Small intestine (tissue), 7 donors: ENCODE measurements at regions not wholly inside any gene's neighbourhood (a gene's known extent, or its start where the extent isn't known, plus 50 kb on each side); places are given as distances from the start of the nearest gene placed in this dataset.

Source experiments
- DNase-seq, 2 donors: peaks; one replicate each; pipeline versions ENCODE4 v3.0.0 to v3.0.0-alpha.2; 2013
- FAIRE-seq: peaks from 2 replicates; lab custom pipeline; 2012; peaks lifted over from hg19 to GRCh38; lab: Jason Lieb, UNC
- H3K27ac ChIP-seq, 3 donors: one replicate each; pipeline ENCODE4 v1.5.1; 2013; ENCODE audit warnings: low read length in 2 of 3, mild to moderate bottlenecking in 2 of 3, control low read depth in 1 of 3, inconsistent platforms in 1 of 3, low read depth in 1 of 3, moderate library complexity in 1 of 3
- H3K27me3 ChIP-seq, 3 donors: one replicate each; pipeline ENCODE4 v1.6.1; 2013; ENCODE audit warnings: low read length in 3 of 3, inconsistent platforms in 1 of 3; ENCODE audit not compliant: control insufficient read depth in 3 of 3, insufficient read depth in 3 of 3
- H3K36me3 ChIP-seq, 3 donors: one replicate each; pipeline ENCODE4 v1.6.1; 2013; ENCODE audit warnings: low read length in 3 of 3, inconsistent platforms in 1 of 3, low read depth in 1 of 3, mild to moderate bottlenecking in 1 of 3, moderate library complexity in 1 of 3; ENCODE audit not compliant: control insufficient read depth in 3 of 3, insufficient read depth in 2 of 3
- H3K4me1 ChIP-seq, 3 donors: one replicate each; pipeline ENCODE4 v1.6.1; 2013; ENCODE audit warnings: low read length in 2 of 3, inconsistent platforms in 1 of 3, low read depth in 1 of 3, mild to moderate bottlenecking in 1 of 3, moderate library complexity in 1 of 3; ENCODE audit not compliant: control insufficient read depth in 3 of 3, insufficient read depth in 2 of 3
- H3K4me3 ChIP-seq, 3 donors: one replicate each; pipeline ENCODE4 v1.5.1; 2013; ENCODE audit warnings: low read length in 3 of 3, control low read depth in 1 of 3, inconsistent platforms in 1 of 3, low read depth in 1 of 3, mild to moderate bottlenecking in 1 of 3, moderate library complexity in 1 of 3
- H3K9me3 ChIP-seq, 2 donors: one replicate each; pipeline ENCODE4 v1.6.1; 2013; ENCODE audit warnings: low read depth in 1 of 2, low read length in 1 of 2; ENCODE audit not compliant: control insufficient read depth in 2 of 2, insufficient read depth in 1 of 2
- WGBS, 3 donors: extraction: QIAGEN DNeasy Blood & Tissue Kit; methylation state at CpG; one replicate each; pipeline ENCODE4 v1.1.7; 2013; 5-methylcytosine and 5-hydroxymethylcytosine counted together
- donor health status: healthy with polysubstance abuse.
- donor health status: control.
- donor health status: control.
- donor health status: Bipolar disorder and iron deficiency.
- donor health status: healthy.

- no peak for DNase-seq
- Histone ChIP-seq H3K9me3 (no peaks in the 10 kb centered on the region), H3K27ac (no peak overlapping the region), H3K4me3 (no peak overlapping the region), H3K36me3 (no peaks in the 10 kb centered on the region), H3K27me3 (no peaks in the 10 kb centered on the region), H3K4me1 (peaks cover 0 to 9% (median 0%) of the 10 kb centered on the region in 3 donors)
- FAIRE-seq, result no peak
These were observed 358.0 kb downstream of the ATP23 start for GRCh38 chr12:58299371-58299770.

GRCh38 chr12:58301038-58301729, 359.8 kb downstream of the ATP23 start:
- Histone ChIP-seq H3K9me3 (no peaks in the 10 kb centered on the region), H3K4me3 (no peak overlapping the region), H3K27ac (no peak overlapping the region), H3K27me3 (no peaks in the 10 kb centered on the region), H3K36me3 (no peaks in the 10 kb centered on the region), H3K4me1 (peaks cover 0 to 9% (median 0%) of the 10 kb centered on the region in 3 donors)
- DNase-seq, result no peak
- FAIRE-seq, result no peak
- whole genome bisulfite sequencing, 3 donors, result 88 to 91% (median 91%) methylated on average over 8 of the region's 8 CpGs

DNA sequence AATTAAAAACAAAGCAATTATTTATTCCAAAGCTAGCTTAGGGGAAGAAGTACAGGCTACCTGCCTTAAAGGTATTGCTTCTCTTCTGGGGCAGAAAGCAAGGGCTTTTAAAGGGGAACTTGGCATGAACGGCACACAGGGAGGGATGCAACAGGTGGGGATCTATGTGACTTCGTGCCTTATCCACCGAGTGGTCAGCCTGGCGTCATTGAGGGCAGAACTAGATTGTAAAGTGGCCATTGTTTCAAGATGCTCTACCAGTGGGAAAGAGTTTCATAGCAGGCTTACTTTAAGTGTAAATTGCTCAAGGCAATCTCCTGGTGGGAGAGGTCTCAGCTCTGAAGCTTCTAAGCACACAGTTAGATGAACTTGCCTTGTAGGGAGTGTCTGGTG, 360.4 kb downstream of the ATP23 start:
- H3K4me1 ChIP-seq, result peaks cover 0 to 9% (median 0%) of the 10 kb centered on the region in 3 donors
- WGBS, 3 donors, result 85 to 88% (median 87%) methylated on average over 4 of the region's 4 CpGs
- no peaks in the 10 kb centered on the region for H3K27me3 ChIP-seq
- DNase-seq, result no peak
- H3K36me3 ChIP-seq, result no peaks in the 10 kb centered on the region
- FAIRE-seq, result no peak
- no peak overlapping the region for H3K27ac ChIP-seq
- no peaks in the 10 kb centered on the region for H3K9me3 ChIP-seq
- H3K4me3 ChIP-seq, result no peak overlapping the region

- WGBS, 3 donors, result 24 to 51% (median 33%) methylated on average over 1 of the region's 1 CpG
- H3K27ac ChIP-seq, result no peak overlapping the region
- peak; percentile 32 to 48 for DNase-seq
These were observed 361.2 kb downstream of the ATP23 start for GRCh38 chr12:58302487-58303011.

DNA sequence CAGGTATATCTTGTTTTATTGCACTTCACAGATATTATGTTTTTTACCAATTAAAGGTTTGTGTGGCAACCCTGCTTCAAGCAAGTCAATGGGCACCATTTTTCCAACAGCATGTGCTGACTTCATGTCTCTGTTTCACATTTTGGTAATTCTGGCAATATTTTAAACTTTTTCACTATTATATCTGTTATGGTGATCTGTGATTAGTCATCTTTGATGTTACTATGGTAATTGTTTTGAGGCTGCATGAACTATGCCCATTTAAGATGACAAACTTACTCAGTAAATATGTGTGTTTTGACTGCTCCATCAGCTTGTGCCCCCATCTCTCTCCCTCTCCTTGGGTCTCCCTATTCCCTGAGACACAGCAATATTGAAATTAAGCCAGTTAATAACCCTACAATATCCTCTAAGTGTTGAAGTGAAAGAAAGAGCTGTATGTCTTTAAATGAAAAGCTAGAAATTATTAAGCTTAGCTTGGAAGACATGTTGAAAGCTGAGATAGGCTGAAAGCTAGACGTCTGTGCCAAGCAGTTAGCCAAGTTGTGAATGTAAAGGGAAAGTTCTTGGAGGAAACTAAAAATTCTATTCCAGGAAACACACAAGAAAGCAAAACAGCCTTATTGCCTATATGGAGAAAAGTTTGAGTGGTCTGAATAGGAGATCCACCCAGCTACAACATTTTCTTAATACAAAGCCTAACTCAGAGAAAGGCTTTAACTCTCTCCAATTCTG, 365.1 kb downstream of the ATP23 start:
- no peaks in the 10 kb centered on the region for H3K36me3 ChIP-seq
- no peak overlapping the region for H3K4me3 ChIP-seq
- peaks cover 0 to 9% (median 0%) of the 10 kb centered on the region in 3 donors for H3K4me1 ChIP-seq
- FAIRE-seq, result no peak
- H3K9me3 ChIP-seq, result no peaks in the 10 kb centered on the region
- no peak overlapping the region for H3K27ac ChIP-seq
- 14 to 45% (median 39%) methylated on average over 1 of the region's 1 CpG for WGBS, 3 donors
- H3K27me3 ChIP-seq, result no peaks in the 10 kb centered on the region
- no peak for DNase-seq

More at GRCh38 chr12:58302487-58303011, 361.2 kb downstream of the ATP23 start:
- no peak for FAIRE-seq
- peaks cover 0 to 9% (median 0%) of the 10 kb centered on the region in 3 donors for H3K4me1 ChIP-seq
- H3K4me3 ChIP-seq, result no peak overlapping the region
- no peaks in the 10 kb centered on the region for H3K9me3 ChIP-seq
- no peaks in the 10 kb centered on the region for H3K36me3 ChIP-seq
- H3K27me3 ChIP-seq, result no peaks in the 10 kb centered on the region

GRCh38 chr12:58309806-58310205, 368.4 kb downstream of the ATP23 start:
- no peak for DNase-seq
- no peaks in the 10 kb centered on the region for H3K36me3 ChIP-seq
- WGBS, 3 donors, result 78 to 83% (median 82%) methylated on average over 4 of the region's 4 CpGs
- no peak for FAIRE-seq
- H3K9me3 ChIP-seq, result no peaks in the 10 kb centered on the region
- H3K4me1 ChIP-seq, result no peaks in the 10 kb centered on the region
- H3K27ac ChIP-seq, result no peak overlapping the region
- no peak overlapping the region for H3K4me3 ChIP-seq
- peaks cover 0 to 2% (median 0%) of the 10 kb centered on the region in 3 donors for H3K27me3 ChIP-seq

GRCh38 chr12:58310368-58310767, 369.0 kb downstream of the ATP23 start:
- H3K36me3 ChIP-seq, result no peaks in the 10 kb centered on the region
- no peaks in the 10 kb centered on the region for H3K9me3 ChIP-seq
- H3K4me1 ChIP-seq, result no peaks in the 10 kb centered on the region
- WGBS, 3 donors, result 93 to 96% (median 95%) methylated on average over 4 of the region's 4 CpGs
- FAIRE-seq (no peak), DNase-seq (no peak)
- H3K4me3 ChIP-seq, result no peak overlapping the region
- peaks cover 0 to 2% (median 0%) of the 10 kb centered on the region in 3 donors for H3K27me3 ChIP-seq
- H3K27ac ChIP-seq, result no peak overlapping the region

GRCh38 chr12:58310809-58311622, 369.6 kb downstream of the ATP23 start:
- no peak overlapping the region for H3K4me3 ChIP-seq
- no peaks in the 10 kb centered on the region for H3K9me3 ChIP-seq
- 67 to 71% (median 70%) methylated on average over 5 of the region's 5 CpGs for WGBS, 3 donors
- peaks cover 0 to 2% (median 0%) of the 10 kb centered on the region in 3 donors for H3K27me3 ChIP-seq
- FAIRE-seq (no peak), DNase-seq (peak in 1 of 2 donors; percentile 23)
- no peak overlapping the region for H3K27ac ChIP-seq
- no peaks in the 10 kb centered on the region for H3K36me3 ChIP-seq
- H3K4me1 ChIP-seq, result peaks cover 0 to 1% (median 0%) of the 10 kb centered on the region in 3 donors
